H1 (cell line): ENCODE measurements at regions not wholly inside any gene's neighbourhood (a gene's known extent, or its start where the extent isn't known, plus 50 kb on each side); places are given as distances from the start of the nearest gene placed in this dataset.

Experiments
- BRCA1 ChIP-seq: IDR thresholded peaks from 2 replicates; pipeline ENCODE4 v1.6.1; 2012; ENCODE audit warnings: low read depth, low read length, improper control_type of control experiment
- CTCF ChIP-seq, 3 experiments: IDR thresholded peaks; 1 replicate in 2 of 3; 2 replicates in 1 of 3; pipeline versions ENCODE4 v1.5.1 to v1.6.1; 2011; ENCODE audit warnings: low read length in 3 of 3, mild to moderate bottlenecking in 3 of 3, inconsistent platforms in 2 of 3, low read depth in 1 of 3, moderate library complexity in 1 of 3; ENCODE audit not compliant: insufficient read depth in 1 of 3; ENCODE audit errors: control extremely low read depth in 1 of 3
- EGR1 ChIP-seq: IDR thresholded peaks from 2 replicates; pipeline ENCODE4 v1.6.1; 2011; ENCODE audit warnings: low read depth, low read length, borderline replicate concordance
- FOSL1 ChIP-seq: IDR thresholded peaks from 2 replicates; pipeline ENCODE4 v1.6.1; 2011; ENCODE audit warnings: mild to moderate bottlenecking, low read depth, low read length, moderate library complexity; ENCODE audit not compliant: insufficient read depth
- POLR2A ChIP-seq, 2 experiments: IDR thresholded peaks; 1 replicate in 1 of 2; 2 replicates in 1 of 2; pipeline ENCODE4 v1.6.1; 2011; ENCODE audit warnings: low read depth in 2 of 2, low read length in 2 of 2, mild to moderate bottlenecking in 2 of 2; ENCODE audit errors: control extremely low read depth in 1 of 2
- POLR2AphosphoS5 ChIP-seq: IDR thresholded peaks from 2 replicates; pipeline ENCODE4 v1.6.1; 2011; ENCODE audit warnings: low read depth, low read length
- RFX5 ChIP-seq: IDR thresholded peaks from 2 replicates; pipeline ENCODE4 v1.6.1; 2011; ENCODE audit warnings: low read depth, low read length, improper control_type of control experiment, borderline replicate concordance
- USF2 ChIP-seq: IDR thresholded peaks from 2 replicates; pipeline ENCODE4 v1.6.1; 2011; ENCODE audit warnings: low read length, improper control_type of control experiment

GRCh38 chr2:212596276-212596675 lies 57.7 kb upstream of the ERBB4 start:
- no peak for TF ChIP-seq USF2
- TF ChIP-seq EGR1, result no peak
- no peak for TF ChIP-seq CTCF (IDR thresholded peaks at IDR 0.05; ENCODE audit: control extremely low read depth in 1 of 3, insufficient read depth in 1 of 3, low read depth in 1 of 3, low read length in 3 of 3)
- no peak for TF ChIP-seq BRCA1
- TF ChIP-seq FOSL1, result no peak
- no peak for TF ChIP-seq POLR2A (IDR thresholded peaks at IDR 0.05; ENCODE audit: control extremely low read depth in 1 of 2, low read depth in 2 of 2, low read length in 2 of 2)
- TF ChIP-seq POLR2AphosphoS5, result no peak
- TF ChIP-seq RFX5, result no peak
